ENCODE measurements at regions not wholly inside any gene's neighbourhood (a gene's known extent, or its start where the extent isn't known, plus 50 kb on each side); places are given as distances from the start of the nearest gene placed in this dataset.

- FAIRE-seq = no peak
- no peaks in the 10 kb centered on the region for H3K36me3 ChIP-seq (ENCODE audit: control insufficient read depth, insufficient read depth, low read length)
- no peak for TF ChIP-seq CTCF (IDR thresholded peaks at IDR 0.05; ENCODE audit: insufficient read depth, low read length, severe bottlenecking)
- no peak for DNase-seq (ENCODE audit: low read depth)
- no peaks in the 10 kb centered on the region for H3K27me3 ChIP-seq (ENCODE audit: control insufficient read depth, insufficient read depth, low read length)
- no peak overlapping the region for H3K4me3 ChIP-seq (ENCODE audit: low read depth, low read length)
Measured at GRCh38 chr7:20267482-20267881, 50.3 kb upstream of the MACC1 start.

- no peaks in the 10 kb centered on the region for H3K36me3 ChIP-seq (ENCODE audit: control insufficient read depth, insufficient read depth, low read length)
- no peak for FAIRE-seq
- peak; percentile 36 for DNase-seq (ENCODE audit: low read depth)
- no peaks in the 10 kb centered on the region for H3K27me3 ChIP-seq (ENCODE audit: control insufficient read depth, insufficient read depth, low read length)
- TF ChIP-seq CTCF (IDR thresholded peaks at IDR 0.05; ENCODE audit: insufficient read depth, low read length, severe bottlenecking) = no peak
- H3K4me3 ChIP-seq (ENCODE audit: low read depth, low read length) = no peak overlapping the region
Measured at GRCh38 chr7:20268824-20269223, 51.6 kb upstream of the MACC1 start.

GRCh38 chr7:20269726-20270125, 52.5 kb upstream of the MACC1 start:
- no peaks in the 10 kb centered on the region for H3K27me3 ChIP-seq (ENCODE audit: control insufficient read depth, insufficient read depth, low read length)
- H3K36me3 ChIP-seq (ENCODE audit: control insufficient read depth, insufficient read depth, low read length) = no peaks in the 10 kb centered on the region
- FAIRE-seq = no peak
- no peak overlapping the region for H3K4me3 ChIP-seq (ENCODE audit: low read depth, low read length)
- no peak for TF ChIP-seq CTCF (IDR thresholded peaks at IDR 0.05; ENCODE audit: insufficient read depth, low read length, severe bottlenecking)
- no peak for DNase-seq (ENCODE audit: low read depth)

GRCh38 chr7:20270371-20270770, 53.2 kb upstream of the MACC1 start:
- no peaks in the 10 kb centered on the region for H3K36me3 ChIP-seq (ENCODE audit: control insufficient read depth, insufficient read depth, low read length)
- TF ChIP-seq CTCF (IDR thresholded peaks at IDR 0.05; ENCODE audit: insufficient read depth, low read length, severe bottlenecking) = no peak
- DNase-seq (ENCODE audit: low read depth) = no peak
- H3K27me3 ChIP-seq (ENCODE audit: control insufficient read depth, insufficient read depth, low read length) = no peaks in the 10 kb centered on the region
- no peak overlapping the region for H3K4me3 ChIP-seq (ENCODE audit: low read depth, low read length)
- FAIRE-seq = no peak

GRCh38 chr7:20270867-20271266, 53.7 kb upstream of the MACC1 start:
- Histone ChIP-seq H3K4me3 (ENCODE audit: low read depth, low read length) (no peak overlapping the region), H3K36me3 (ENCODE audit: control insufficient read depth, insufficient read depth, low read length) (no peaks in the 10 kb centered on the region), H3K27me3 (ENCODE audit: control insufficient read depth, insufficient read depth, low read length) (no peaks in the 10 kb centered on the region)
- no peak for DNase-seq (ENCODE audit: low read depth)
- FAIRE-seq = peak; percentile 60
- no peak for TF ChIP-seq CTCF (IDR thresholded peaks at IDR 0.05; ENCODE audit: insufficient read depth, low read length, severe bottlenecking)

GRCh38 chr7:20275637-20276036, 55.1 kb upstream of the ITGB8 start:
- TF ChIP-seq CTCF (IDR thresholded peaks at IDR 0.05; ENCODE audit: insufficient read depth, low read length, severe bottlenecking) = no peak
- FAIRE-seq (no peak), DNase-seq (ENCODE audit: low read depth) (no peak)
- no peaks in the 10 kb centered on the region for H3K36me3 ChIP-seq (ENCODE audit: control insufficient read depth, insufficient read depth, low read length)
- no peak overlapping the region for H3K4me3 ChIP-seq (ENCODE audit: low read depth, low read length)
- no peaks in the 10 kb centered on the region for H3K27me3 ChIP-seq (ENCODE audit: control insufficient read depth, insufficient read depth, low read length)
